Renal cortex interstitium (tissue), 11 donors: ENCODE measurements at regions not wholly inside any gene's neighbourhood (a gene's known extent, or its start where the extent isn't known, plus 50 kb on each side); places are given as distances from the start of the nearest gene placed in this dataset.
"Not testable (repeated sequence)": the region's sequence is repeated elsewhere in the genome, so short reads cannot be mapped to it uniquely, and the experiment has no call there.

Experiments used
- DNase-seq, 11 donors: peaks; one replicate each; pipeline ENCODE4 v3.0.0-alpha.2; 2013; ENCODE audit warnings: low read depth in 9 of 11, low spot score in 4 of 11; ENCODE audit errors: extremely low read depth in 1 of 11

DNA sequence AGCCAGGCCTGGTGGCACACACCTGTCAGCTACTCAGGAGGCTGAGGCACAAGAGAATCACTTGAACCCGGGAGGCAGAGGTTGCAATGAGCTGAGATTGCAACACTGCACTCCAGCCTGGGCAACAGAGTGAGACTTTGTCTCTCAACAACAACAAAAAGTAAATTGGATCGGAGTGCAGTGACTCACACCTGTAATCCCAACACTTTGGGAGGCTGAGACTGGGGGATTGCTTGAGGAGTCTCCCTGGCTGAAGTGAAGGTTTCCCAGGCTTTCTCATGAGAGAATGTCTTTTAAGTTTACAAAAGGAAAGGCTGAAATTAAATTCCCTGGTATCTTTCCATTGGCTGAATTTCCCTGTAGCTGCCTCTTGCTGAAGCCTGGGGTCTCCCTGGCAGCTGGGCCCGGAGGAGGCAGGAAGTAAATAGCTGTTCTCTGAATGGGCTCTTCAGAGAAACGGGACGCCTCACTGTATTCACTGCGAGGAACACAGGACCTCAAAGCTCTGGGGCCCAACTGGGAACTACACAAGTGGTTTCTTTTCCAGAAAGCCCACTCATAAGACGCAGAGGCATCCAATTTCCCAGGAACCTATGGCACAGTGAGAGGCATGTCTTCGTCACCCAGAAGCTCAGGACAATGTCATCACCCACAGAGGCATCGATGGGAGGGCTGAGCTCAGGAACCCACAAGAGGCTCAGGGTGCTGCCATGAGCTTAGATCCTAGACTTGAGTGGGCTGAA is 77.4 kb upstream of the SMURF2 start:
- DNase-seq: no peak

DNA sequence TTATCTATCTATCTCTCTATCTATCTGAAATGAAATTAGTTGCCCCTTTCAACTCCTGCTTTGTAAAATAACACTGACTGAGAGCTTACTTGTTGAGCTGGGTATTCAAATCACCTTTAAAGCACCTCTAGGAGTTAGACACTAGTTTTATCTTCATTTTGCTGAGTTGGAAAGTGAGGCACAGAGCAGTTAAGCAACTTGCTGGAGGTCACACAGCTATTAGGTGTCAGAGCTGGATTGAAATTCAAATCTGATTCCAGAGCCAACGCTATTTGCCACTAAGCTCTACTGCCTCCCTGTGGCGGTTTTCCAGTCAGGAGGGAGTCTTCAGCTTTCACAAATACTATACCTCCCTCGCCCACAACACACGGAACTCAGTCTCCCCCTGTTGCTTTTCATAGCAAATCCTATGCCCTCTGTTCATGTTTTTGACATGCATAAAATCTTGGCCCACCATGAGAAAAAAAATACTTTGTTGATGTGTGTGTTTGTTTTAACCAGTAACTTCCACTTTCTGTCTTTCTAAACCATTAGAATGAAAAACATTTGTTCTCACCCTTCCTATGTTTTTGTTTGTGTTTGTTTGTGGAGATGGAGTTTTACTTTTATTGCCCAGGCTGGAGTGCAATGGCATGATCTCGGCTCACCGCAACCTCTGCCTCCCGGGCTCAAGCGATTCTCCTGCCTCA is 74.8 kb upstream of the SMURF2 start:
- DNase-seq: no peak

DNA sequence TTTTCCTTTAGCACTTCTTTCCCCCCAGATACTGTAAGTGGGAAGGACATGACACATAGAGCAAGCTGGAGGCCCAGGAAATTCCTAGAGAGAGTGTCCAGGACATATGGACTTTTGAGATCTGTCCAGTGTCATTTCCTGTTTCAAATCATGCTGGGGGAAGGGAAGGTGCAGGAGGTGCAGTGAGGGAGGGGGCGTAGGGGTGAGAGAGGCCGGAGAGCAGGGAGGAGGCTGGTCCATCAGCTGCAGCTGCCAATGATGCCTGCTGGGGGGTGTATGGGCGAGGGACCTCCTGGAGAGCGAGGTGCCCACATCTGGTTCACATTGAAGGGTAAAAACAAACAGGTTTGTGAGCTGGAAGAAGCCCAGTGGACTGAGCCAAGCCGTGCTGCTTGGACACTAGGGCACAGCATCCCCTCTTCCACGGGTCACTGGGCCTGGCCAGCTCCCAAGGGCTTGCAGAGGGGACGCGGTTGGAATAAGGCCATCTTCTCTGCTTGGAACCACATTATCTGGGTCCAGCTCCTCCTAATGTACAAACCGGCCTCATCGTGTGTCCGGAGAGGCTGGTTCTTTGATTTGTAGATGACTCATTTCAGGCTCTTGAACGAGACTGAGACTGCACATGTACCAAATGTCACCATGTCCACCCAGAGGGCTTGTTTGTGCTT is 70.4 kb upstream of the SMURF2 start:
- no peak for DNase-seq

DNA sequence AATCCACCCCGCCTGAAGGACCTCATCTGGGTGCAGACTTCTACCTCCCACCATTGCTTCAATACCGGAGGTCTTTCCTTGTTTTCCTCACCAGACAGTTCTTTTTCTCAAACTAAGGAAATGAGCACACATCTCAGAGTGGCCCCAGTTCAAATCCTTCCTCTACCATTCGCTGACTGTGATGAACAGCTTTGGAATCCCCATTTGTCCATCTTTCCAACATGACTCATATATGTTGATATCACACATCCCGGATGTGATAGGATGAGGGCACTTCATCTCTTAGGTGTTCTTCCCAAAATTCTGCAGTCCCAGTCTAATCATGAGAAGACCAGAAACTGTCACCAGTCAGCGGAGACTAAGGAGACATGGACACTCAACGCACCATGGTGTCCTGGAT is 67.9 kb upstream of the SMURF2 start:
- not testable (repeated sequence) for DNase-seq

DNA sequence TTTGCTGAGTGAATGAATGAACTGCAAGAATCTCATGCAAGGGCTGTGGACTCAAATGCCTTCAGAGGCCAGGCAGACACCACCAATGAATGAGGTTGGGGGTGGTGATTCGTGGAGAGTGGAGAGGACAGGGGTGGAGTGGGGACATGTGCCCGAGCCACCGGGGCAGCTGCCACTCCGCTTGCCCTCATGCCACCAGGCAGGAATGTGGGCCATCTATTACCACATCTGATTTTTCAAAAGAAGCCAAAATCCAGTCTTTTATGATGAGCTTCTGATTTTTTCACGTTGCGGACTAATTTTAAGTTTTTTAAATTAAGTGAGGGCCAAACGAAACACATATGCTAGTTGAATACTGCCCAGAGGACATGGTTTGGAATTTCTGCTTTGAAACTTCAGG is 67.1 kb upstream of the SMURF2 start:
- no peak for DNase-seq

DNA sequence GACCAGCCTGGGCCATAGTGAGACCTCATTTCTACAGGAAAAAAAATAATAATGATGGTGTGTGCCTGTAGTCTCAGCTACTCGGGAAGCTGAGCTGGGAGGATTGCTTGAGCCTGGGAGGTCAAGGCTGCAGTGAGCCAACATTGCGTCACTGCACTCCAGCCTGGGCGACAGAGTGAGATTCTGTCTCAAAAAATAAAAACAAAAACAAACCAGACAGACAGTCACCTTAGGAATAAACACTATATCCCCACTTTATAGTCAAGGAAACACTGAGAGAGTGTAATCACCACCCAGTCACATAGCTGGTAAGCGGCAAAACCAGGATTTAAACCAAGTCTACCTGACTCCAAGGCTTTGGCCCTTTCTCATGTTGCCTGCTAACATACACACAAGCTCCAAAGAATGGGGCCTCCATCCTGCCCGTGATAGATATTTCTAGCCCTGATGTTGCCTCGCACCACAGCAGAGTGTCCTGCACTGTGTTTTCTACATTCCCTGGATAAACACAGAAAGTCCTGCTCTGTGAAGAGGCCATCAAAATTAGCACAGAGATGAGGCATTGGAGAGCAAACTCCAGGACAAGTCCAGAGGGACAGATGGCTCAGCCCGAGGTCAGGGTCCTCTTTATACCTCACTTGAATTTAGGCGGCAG is 66.1 kb upstream of the SMURF2 start:
- no peak for DNase-seq

DNA sequence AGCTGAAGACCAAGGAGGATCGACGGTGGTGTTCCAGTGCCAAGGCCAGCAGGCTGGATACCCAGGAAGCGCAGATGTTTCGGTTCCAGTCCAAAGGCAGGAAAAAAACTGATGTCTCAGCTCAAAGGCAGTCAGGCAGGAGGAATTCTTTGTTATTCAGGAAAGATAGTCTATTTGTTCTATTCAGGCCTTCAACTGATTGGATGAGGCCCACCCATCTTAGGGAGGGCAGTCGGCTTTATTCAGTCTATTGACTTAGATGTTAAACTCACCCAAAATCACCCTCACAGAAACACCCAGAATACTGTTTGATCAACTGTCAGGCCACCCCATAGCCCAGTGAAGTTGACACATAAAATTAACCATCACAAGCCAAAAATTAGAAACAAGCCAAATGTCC is 63.9 kb upstream of the SMURF2 start:
- not testable (repeated sequence) for DNase-seq

DNA sequence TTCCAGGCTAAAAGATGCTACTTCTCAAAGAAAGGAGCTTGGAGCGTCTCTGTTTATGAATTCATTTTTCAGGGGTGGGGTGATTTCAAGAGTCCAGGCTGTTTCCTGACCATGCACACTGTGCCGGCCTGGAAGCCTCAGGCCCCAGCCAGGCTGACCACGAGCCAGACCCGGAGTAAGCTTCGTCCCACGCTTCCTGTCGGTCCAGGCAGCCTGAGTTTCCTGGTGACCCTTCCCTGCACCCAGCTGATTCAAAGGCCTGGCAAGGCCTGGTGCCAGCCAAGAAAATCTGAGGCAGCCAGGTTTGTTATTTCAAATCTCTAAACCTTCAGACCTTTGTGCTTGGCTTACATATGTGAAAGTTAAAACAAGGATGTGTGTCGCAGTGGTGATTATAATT is 62.1 kb upstream of the SMURF2 start:
- DNase-seq: not testable (repeated sequence)

DNA sequence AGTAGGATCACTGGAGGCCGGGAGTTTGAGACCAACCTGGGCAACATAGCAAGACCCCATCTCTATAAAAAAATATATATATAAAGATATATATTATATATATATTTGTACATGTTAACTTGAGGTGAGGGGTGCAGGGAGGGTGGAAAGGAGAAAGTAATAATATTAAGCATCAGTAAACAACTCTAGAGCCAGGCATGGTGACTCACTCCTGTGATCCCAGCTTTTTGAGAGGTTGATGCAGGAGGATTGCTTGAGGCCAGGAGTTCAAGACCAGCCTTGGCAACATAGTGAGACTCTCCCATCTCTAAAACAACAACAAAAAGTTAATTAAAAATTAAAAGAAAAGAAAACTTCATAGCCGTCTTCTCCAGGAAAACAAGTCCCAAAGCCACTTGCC is 61.7 kb upstream of the SMURF2 start:
- no peak for DNase-seq

DNA sequence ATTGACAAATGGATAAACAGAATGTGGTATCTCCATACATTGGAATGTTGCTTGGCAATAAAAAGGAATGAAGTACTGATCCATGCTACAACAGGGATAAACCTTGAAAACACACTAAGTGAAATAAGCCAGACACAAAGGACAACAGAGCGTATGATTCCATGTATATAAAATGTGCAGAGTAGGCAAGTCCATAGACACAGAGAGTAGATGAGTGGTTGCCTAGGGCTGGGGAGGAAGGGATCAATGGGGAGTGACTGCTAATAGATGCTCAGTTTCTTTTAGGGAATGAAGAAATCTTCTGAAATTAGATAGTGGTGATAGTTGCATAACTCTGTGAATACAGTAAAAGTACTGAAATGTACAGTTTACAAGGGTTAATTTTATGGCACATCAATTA is 59.4 kb upstream of the SMURF2 start:
- DNase-seq: not testable (repeated sequence)

DNA sequence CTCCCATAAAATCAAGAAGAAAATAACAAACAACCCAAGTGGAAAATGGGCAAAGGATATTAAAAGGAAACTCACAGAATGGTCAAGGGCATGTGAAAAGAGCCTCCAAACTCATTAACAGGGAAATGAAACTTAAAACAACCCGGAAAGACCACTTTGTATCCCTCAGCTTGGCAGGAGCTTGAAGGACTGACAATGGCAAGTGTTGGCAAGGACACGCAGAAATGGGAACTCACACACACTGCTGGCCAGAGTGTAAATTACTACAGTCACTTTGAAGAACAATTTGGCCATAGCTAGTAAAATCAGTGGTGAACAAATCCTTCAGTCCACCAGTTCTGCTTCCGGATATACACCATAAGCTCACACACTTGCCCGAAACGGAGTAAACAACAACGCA is 58.1 kb upstream of the SMURF2 start:
- not testable (repeated sequence) for DNase-seq

DNA sequence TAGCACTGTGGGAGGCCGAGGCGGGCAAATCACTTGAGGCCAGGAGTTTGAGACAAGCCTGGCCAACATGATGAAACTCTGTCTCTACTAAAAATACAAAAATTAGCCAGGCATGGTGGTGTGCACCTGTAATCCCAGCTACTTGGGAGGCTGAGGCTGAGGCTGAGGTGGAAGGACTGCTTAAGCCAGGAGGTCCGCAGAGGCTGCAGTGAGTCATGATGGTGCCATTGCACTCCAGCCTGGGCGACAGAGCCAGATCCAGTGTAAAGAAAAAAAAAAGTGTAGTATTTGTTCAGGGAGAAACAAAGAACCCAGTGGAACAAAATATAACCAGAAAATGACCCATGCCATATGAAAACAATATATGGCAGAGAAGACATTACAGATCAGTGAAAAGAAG is 57.4 kb upstream of the SMURF2 start:
- DNase-seq: not testable (repeated sequence)

DNA sequence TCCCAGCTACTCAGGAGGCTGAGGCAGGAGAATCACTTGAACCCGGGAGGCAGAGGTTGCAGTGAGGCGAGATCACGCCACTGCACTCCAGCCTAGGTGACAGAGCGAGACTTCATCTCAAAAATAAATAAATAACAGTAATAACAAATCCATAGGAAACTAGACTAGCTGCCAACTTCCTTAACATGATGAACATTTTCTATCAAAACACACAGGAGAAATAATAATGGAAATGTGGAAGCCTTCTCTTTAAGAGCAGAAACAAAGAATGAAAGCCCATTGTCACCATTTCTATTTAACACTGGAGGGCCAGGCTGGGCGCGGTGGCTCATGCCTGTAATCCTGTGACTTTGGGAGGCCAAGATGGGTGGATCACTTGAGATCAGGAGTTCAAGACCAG is 56.7 kb upstream of the SMURF2 start:
- DNase-seq: not testable (repeated sequence)

DNA sequence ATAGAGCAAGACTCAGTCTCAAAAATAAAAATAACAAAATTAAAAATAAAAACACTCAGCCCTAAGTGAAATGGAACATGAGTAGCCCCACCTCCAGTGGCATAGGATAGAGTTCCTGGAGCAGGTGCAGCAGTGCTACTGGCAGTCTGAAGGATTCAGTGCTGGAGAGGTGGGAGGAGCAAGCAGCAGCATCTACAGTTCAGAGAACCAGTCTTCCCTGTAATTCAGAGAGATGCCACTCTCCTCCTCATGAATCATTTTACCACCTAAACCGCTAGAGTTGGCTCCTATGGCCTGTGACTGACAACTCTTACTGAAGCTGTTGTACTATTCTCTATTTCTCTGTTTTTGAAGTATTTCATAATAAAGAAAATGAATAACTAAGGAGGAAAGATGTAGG is 56.0 kb upstream of the SMURF2 start:
- DNase-seq: no peak

DNA sequence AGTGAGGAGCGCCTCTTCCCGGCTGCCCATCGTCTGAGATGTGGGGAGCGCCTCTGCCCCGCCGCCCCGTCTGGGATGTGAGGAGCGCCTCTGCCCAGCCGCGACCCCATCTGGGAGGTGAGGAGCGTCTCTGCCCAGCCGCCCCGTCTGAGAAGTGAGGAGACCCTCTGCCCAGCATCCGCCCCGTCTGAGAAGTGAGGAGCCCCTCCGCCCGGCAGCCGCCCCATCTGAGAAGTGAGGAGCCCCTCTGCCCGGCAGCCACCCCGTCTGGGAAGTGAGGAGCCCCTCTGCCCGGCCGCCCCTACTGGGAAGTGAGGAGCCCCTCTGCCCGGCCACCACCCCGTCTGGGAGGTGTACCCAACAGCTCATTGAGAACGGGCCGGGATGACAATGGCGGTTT is 54.4 kb upstream of the SMURF2 start:
- DNase-seq: not testable (repeated sequence)

DNA sequence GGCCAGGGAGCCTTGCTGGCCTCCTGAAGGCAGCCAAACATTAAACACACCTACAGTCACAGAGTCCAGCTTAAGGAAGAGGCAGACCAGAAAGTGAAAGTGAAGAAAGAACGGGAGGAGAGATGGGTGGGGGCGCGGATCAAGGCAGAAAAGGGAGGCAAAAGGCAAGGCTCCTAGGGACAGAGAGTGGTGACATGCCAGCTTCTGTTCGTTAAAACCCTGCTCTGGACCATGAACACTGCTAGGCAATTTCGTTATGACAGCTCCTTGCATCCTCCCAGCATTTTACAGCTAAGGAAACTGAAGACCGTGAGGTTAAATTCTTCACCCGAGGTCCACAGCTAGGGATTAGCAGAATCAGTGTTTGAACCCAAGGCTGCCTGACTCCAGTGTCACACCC is 51.7 kb upstream of the SMURF2 start:
- not testable (repeated sequence) for DNase-seq

DNA sequence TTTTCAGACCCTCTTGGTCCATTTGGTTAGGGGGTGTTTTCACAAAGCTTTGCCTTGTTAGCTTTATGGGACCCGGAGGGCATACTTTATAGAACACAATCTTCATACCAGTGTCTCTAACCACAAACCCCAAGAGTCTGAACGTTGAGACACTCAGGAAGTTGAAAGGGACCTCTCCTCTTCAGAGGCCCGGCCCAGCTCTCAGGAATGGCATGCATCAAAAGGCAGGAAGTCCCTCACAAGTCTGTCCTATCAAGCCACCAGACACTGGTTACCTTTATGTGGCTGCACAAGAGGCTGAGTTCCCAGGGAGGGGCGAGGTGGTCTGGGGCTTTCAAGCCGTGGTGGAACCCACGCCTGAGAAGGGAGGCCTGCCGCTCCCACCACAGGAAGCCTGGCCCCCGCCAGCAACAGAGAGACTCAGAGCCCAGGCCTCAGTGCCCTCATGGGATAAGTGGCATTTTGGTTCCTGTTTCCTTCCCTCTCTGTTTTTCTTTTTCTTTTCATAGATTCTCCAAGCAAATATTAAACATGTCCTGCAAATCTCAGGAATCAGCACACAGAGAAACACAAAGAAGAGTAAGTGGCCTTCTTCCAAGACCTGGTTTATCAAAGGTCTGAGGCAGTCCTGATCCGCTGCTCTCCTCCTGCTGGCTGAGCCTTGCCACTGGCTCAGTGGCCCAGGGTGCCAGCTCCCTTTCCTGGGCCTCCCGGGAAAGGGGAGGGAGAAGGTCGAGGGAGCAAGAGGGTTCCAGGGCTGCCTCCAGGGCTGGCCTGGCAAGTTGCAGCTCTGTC is 50.6 kb upstream of the SMURF2 start:
- not testable (repeated sequence) for DNase-seq
